ENCODE measurements at regions not wholly inside any gene's neighbourhood (a gene's known extent, or its start where the extent isn't known, plus 50 kb on each side); places are given as distances from the start of the nearest gene placed in this dataset.

DNA sequence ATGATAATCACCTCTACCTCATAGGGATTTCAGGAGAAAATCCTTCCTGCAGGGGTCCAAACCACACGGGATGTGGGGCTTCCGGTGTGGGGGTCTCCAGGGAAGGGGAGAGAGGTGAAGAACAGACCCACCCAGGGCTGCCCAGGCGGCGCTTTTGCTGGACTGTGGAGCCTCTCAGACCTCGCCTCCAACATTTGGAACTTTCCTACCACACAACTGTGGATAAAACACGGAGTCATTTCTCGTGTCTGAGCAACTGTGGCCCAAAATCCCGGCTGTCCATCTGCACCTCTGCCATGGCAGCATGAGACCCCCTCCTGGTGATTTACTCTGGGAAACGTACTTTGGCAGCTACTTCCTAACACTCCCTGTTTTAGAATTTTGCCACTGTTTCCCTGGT is 307.8 kb upstream of the IRX4 start:
- DNase-seq (ENCODE audit: low read depth): no peak

DNA sequence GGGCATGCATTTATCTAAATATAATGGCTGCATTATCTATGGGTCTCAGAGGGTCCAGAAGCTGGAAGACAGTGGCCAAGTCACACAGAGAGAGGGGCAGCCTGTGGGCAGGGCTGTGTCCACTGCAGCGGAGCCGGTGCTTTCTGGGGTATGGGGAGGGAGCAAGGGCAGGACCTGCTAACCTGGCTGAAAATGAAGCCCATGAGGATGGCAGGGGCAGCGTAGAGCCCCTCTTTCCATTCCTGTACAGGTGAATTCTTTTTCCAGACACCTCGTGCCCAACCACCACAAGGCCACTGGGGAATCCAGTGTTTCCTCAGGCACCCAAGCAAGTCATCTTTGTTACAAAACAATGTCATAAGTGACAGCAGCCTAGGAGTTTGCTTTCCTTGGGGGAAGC is 305.9 kb upstream of the IRX4 start:
- no peak for DNase-seq (ENCODE audit: low read depth)

DNA sequence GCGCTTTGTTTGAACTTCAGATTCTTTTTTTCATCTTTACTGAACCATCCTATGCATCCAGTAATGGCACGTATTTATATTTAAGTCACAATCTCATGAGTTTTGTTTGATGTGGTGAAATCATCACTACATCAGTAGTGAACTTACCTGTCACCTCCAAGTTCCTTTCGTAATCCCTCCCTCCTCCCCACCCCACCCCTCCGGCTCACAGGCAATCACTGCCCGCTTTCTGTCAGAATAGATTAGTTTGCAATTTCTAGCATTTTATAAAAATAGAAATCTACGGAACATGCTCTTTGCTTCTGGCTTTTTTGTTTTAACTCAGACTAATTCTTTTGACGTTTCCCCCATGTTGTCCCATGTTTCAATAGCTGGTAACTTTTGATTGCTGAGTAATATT is 305.4 kb upstream of the IRX4 start:
- no peak for DNase-seq (ENCODE audit: low read depth)

DNA sequence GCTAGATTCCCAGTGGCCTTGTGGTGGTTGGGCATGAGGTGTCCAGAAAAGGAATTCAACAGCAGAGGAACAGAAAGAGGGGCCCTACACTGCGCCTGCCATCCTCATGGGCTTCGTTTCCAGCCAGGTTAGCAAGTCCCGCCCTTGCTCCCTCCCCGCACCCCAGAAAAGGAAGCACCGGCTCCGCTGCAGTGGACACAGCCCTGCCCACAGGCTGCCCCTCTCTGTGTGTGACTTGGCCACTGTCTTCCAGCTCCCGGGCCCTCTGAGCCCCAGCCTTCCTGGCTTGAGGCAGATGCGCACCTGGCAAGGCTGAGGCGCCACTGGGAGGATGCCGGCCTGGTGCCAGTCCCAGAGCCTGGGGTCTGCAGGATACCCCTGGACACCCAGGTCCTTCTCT is 305.0 kb upstream of the IRX4 start:
- DNase-seq (ENCODE audit: low read depth): no peak

DNA sequence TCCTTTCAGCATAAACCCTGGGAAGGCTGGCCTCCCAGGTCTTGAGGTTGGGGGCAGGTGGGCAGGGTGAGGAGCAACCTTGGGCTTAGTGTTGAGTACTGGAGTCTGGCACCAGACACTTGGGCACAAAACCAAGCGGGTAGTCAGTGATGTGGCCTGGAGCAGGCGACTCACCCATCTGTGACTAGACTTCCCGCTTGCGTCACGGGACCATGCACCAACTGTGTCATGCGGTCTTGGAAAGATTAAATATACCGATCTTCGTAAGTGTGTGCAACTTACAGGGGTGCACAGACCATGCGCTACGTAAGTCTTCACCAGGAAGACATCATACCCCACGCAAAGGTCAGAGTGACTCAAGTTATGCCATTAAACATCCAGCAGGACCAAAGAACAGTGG is 304.4 kb upstream of the IRX4 start:
- no peak for DNase-seq (ENCODE audit: low read depth)

DNA sequence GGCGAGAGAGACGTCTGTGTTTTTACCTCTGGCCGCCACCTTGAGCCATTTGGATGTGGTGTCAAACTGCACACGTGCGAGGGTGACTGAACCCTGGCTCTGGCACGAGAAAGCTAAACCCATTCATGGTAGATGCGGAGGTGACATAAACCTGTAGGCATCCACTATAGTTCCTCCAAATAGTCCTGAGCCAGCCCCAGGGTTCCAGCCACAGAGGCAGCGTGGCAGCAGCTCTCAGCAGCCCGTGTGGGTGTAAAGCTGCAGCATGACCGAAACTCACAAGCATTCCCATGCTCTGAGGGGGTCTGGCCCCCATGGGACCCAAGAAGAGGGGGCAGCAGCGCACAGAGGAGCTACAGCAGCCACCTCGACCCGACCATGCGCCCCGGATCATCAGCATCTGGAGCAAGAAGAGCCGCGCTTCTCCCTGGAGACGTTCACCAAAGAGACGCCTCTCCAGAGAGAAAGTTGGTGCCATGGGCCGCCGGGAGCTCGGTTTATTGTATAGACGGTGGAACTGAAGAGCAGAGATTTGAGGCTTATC is 303.8 kb upstream of the IRX4 start:
- no peak for DNase-seq (ENCODE audit: low read depth)

DNA sequence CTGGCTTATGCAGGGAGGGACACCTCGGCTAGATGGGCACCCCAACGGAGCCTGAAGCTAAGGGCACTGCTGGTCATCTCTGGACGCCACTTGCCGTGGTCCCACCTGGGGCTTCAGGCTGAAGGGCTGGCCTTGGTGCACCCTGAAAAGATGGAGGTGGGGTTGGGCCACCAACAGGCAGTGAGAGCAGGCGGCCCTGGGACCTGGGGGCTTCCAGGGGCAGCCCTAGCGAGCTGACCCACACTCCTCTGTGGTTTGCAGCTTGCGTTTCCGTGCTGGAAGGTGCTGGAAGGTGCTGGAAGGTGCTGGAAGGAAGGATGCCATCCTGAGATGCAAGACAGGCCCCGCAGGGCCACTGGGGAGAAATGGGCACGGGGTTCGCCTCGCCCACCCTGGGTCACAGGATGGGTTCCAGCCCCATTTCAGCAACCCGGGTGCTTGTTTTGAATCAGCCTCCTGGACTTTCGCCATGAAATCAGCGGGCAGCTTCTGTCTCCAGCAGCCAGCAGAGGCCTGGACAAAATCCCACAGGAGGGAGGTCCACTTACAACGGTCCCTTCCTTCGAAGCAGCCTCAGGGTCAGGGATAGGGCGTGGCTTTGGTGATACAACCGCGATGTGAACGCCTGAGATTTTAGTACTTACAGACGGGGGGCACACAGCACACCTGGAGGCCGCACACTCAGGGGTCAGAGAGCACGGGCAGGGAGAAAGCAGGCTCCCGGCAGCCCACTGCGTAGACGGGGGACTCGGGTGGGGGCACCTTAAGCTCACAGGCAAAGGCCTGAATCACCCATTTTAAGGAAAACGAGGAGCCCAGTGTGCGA is 303.1 kb upstream of the IRX4 start:
- no peak for DNase-seq (ENCODE audit: low read depth)

DNA sequence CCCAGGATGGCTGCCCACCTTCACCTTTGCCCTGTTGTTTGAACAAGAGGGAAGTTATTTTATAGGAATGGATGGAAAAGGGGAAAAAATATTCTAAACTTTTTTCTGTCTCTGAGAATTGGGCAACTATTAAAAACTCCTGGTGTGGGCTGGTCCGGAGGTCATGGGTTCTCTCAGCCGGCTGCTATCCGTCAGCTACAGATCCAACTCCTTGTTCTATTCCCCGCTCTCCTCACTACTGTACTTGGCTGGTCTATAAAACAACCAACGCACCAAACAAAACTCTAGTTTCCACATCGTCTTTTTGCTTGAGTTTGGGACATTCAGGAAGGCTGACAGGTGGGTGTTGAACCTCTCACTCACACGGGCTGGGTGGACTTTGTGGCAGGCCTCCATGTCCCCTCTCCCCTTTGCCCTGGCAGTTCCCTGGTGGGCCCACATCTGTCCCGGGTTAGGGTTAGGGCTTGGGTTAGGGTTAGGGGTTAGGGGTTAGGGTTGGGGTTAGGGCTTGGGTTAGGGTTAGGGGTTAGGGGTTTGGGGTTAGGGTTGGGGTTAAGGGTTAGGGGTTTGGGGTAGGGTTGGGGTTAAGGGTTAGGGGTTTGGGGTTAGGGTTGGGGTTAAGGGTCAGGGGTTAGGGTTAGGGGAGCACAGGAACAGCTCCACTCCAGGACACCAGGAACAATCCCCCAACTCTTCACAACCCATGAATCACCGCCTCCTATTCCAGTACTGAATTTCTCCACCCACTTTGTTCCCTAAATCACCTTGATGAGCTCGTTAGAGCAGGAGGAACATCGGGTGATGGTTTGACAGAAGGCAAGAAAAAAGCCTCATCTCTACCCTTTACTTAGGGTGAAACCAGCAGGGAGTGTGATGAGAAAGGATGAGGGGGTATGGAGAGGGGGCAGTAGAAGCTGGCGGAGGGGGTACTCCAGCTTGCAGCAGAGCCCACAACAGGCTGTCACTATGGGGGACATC is 302.1 kb upstream of the IRX4 start:
- DNase-seq (ENCODE audit: low read depth): no peak

DNA sequence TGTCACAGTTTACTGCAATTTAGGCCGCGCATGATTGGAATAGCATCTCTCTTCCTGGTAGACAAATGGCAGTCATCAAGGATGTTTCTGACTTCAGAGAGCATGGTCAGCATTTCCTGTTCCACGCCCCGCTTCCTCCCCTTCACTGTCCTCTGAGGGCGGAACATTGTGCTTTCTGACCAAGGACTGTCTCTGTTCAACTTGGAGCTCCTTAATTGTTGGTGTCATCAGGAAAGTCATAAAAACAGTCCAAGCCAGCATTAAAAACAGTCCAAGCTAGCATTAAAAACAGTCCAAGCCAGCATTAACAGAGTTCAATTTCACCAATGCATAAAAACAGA is 301.3 kb upstream of the IRX4 start:
- no peak for DNase-seq (ENCODE audit: low read depth)

DNA sequence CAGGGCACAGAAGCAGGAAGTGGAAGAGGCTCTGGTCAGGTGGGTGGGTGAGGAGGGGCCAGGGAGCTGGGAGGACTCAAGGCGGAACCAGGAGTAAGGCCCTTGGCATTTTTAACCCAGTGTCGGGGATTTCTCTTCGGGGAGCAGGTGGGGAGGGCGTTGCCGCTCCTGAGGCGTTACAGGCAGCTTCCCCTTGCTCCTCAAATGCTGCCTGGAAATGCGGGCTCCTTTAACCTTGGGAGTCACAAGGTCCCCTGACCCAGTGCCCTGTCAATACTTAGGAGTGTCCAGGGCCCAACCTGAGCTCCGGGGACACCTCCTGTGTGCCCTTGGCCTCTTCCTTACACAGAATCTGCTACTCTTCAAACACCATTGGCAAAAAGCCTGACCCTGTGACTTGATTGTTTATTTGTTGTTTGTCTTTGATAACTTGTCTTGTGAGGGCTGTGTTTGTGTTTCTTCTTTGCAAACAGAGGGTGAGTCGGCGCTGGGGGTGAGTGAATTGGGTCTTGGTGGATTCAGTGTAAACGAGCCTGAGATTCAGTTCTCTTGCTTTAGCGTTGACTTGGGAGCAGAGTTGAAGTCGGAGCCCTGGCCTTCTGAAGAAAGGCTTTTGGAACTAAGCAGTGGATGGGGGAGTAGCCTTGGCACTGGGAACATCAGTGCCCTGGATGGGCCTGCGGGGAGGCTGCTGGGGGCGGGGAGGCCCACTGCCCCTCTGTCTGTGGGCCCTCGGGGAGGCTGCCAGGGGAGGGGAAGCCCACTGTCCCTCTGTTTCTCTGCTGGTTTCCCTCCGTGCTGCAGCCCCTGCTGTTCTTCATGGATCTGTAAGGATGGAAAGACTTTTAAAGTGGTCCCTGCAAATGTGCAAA is 300.7 kb upstream of the IRX4 start:
- DNase-seq (ENCODE audit: low read depth): no peak

DNA sequence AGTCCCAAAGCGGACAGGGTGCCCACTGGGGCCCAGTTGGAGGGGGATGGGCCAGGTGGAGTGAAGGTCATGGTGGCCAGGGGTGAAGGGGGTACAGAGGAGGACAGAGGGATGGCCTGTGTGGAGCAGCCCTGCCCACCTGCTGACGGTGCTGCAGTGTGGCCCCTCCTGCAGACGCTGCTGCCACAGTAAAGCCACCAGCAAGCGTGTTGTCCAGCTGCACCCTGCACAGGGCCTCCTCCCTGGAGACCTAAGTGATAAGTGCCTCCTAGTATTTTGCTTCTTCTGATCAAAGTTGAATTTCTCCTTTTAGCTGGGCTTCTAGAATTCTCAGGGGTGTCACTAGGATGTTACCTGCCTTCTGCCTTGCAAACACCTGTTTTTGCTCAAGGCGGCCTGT is 299.3 kb upstream of the IRX4 start:
- DNase-seq (ENCODE audit: low read depth): no peak

DNA sequence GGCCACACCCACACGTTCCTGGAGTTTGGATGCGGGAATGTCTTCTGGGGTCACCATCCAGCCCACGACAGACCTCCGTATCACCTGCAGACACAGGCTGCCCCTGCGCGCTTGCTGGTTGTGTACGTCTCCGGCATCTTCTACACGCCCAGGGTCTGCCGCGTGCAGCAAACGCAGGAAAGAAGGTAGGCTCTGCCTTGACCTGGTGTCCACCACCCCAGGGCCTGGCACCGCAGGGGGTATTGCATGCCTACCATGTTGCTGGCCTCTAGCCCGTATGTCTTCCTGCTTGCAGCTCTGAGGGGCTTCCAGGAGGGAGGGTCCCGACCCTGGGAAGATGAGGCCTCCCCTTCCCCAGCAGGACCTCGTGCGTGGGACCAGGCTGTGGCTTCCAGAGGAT is 298.8 kb upstream of the IRX4 start:
- DNase-seq (ENCODE audit: low read depth): no peak

DNA sequence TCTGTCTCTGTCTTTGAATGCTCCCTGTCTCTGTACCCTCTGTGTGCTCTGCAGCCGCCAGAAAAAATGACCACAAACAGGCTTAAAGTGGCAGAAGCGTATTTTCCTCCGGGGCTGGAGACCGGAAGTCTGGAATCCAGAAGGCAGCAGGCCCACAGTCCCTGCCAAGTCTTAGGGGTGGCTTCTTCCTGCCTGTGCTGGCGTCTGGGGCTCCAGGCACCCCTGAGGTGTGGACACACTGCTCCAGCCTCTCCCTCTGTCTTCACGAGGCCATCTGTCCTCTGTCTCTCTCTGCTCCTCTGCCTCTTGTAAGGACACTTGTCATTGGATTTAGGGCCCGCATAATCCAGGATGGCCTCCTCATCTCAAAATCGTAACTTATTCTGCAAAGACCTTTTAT is 298.4 kb upstream of the IRX4 start:
- DNase-seq (ENCODE audit: low read depth): no peak

DNA sequence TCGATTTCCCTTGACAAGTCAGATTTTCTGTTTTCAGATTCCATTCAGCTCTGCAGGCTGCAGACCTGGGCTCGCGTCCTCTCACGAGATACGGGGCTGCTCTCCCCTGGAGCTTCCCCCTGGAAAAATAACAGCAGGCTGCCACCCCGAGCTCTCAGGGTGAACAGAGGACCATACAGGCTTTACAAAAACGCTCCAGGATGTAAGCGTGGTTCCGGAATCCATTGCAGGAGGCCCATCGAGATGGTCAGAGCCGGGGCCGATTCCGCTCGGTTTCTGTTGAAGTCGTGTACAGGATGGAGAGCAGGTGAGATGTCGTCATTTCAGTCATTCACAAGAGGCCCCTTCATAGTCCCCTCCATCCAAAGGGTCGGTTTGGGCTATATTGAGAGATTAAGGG is 297.7 kb upstream of the IRX4 start:
- DNase-seq (ENCODE audit: low read depth): no peak

DNA sequence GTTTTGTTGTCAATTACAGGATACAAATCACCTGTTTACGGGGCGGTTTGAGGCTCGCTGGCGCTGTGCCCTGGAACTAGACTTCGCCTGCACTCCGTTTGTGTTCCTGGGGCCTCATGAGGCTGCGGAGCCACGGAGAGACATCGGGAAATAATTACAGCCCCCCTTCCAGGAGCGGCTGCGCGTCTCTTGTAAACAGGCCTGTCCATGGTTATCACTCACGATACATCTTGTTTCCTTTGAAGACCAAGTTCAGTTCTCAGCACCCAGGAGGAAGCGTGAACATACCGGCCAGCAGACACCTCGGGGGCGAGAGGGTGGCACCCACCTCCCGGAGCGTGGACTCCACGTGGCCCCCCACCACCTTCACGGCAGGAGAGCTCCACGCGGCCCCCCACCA is 297.1 kb upstream of the IRX4 start:
- DNase-seq (ENCODE audit: low read depth): no peak

DNA sequence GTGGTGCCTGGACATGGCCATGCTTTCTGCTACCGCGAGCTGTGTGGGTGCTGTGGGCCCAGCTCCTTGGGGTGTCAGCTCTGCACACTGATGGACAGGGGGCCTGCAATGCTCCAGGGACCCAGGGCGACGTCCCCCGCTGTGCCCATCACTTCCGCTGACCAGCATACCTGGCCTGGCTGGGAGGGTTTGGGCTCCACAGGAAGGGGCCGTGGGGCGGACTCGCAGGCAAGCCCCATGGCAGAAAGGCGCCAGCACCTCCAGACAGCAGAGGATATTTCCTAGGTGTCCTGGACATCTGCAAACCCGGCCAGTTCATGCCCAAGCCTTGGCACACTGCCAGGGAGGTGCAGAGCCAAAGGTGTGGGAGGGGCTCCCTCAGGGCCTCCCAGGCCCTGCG is 295.8 kb upstream of the IRX4 start:
- no peak for DNase-seq (ENCODE audit: low read depth)

DNA sequence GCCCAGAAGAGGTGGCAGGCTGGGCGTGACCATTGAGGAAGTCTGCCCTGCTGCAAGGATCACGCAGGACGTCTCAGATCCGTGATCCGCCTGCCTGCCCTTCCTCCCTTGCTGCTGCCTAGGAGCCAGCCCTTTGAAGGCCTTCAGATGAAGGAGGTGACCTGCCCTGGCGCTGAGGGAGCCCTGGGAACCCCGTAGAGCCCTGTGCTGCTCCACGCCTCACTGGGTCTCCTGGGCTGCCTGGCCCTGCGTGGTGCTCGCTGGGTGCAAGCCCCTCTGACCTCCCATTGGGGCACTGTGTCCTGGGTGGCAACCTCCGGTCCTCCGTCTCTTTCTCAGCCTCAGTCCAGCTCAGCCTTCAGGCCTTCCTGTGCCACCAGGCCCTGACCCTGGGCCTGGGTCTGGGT is 295.3 kb upstream of the IRX4 start:
- no peak for DNase-seq (ENCODE audit: low read depth)

DNA sequence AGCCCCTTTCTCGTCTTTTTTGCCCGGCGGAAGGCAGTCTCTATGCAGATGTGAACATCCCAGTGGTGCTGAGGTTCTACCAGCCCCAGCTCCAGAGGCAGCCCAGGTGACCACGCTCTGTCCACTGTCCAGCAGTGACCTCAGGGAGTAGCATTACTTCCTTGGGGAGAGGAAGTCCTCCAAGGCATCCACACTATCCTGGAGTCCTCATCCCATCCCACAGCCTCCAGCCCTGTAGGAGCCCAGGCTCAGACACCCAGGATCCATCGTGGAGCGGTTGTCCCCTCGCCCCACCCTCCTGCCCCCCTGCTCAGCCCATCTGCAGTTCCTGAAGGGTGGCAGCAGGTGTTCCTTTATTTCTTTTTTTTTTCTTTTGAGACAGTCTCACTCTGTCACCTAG is 294.5 kb upstream of the IRX4 start:
- DNase-seq (ENCODE audit: low read depth): no peak

DNA sequence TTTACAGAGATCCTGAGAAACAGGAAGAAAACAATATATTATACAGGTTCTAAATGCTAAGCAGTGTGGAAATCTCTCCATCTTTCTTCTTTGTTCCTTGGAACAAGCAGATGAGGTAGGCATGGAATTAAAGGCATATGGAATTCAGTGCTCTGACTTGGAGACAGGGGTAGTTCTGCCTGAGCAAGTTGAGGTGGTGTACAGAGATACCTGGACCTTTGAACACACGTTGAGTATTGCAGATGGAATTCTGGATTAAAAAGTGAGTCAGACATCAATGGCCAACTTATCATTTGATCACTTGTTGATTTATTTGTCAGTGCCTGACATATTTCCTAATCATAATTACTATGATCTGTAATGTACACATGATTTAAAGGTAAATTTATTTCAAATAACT is 293.9 kb upstream of the IRX4 start:
- DNase-seq (ENCODE audit: low read depth): no peak

DNA sequence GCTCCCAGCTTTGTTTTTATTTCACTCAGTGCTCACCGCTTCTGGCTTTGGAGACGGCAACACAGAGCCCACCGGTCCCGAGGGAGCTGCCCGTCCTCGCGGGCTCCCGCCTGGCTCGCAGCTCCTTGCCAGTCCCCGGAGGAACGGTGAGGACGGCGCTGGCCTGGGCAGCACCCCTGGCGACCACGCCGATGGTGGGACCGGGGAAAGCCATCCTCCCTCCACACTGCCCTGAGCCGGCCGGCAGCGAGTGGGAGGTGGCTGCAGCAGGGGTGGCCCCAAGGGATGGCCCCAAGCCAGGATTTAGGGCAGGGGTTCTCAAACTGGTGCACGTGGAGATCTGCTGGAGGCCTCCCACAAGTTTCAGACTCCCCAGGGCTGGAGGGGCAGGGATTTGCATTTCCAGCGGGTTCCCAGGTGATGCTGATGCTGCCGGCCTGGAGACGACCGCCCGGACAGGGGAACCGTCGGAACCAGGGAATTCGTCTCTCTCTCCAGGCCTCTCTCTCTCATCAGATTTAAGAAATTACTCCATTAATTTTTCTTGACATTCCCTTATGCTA is 293.2 kb upstream of the IRX4 start:
- DNase-seq (ENCODE audit: low read depth): no peak

DNA sequence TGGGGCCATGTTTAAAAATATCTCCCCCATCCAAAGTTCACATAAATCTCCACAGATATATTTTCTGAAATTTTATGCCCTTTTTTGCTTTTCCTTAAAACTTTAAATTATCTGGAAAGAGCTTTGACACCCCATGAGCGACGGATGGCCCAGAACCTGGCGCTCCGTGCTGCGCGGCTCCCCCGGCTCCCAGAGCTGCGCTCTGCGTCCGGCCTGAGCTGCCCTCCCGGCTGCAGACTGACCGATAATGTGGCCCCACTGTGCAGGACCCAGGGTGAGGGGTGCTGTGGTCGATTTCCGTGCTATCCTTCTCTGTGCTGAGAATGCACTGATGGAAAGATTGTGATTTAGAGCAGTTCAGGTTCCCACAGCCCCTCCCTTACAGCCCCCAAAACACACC is 292.3 kb upstream of the IRX4 start:
- no peak for DNase-seq (ENCODE audit: low read depth)

Data from myocyte (in vitro differentiated cells).